GM23338 (cell line): ENCODE measurements at regions not wholly inside any gene's neighbourhood (a gene's known extent, or its start where the extent isn't known, plus 50 kb on each side); places are given as distances from the start of the nearest gene placed in this dataset.

ENCODE experiments used
- ATAC-seq: fragments of 200-7000 bp; cut with Tn5 transposase; 3 replicates; pipeline ENCODE4 v1.9.1; 2020
- DNase-seq: peaks from one replicate; pipeline ENCODE4 v3.0.0-alpha.2; 2015; ENCODE audit warnings: low spot score
- H2AFZ ChIP-seq: fragments of 200-600 bp; sonication (generic); 2 replicates; pipeline ENCODE4 v1.8.0; 2016; ENCODE audit warnings: antibody characterized with exemption, mild to moderate bottlenecking, moderate library complexity
- H3F3A ChIP-seq: fragments of 200-600 bp; sonication (generic); replicated peaks from 2 replicates; pipeline ENCODE4 v1.8.0; 2017; ENCODE audit warnings: antibody characterized with exemption, mixed run types, low read depth
- H3K27ac ChIP-seq: fragments of 200-600 bp; sonication (generic); 2 replicates; pipeline ENCODE4 v1.6.1; 2016; ENCODE audit warnings: low read depth
- H3K27me3 ChIP-seq: fragments of 200-600 bp; sonication (generic); 2 replicates; pipeline ENCODE4 v1.8.0; 2016; ENCODE audit warnings: mild to moderate bottlenecking, mixed run types, moderate library complexity; ENCODE audit not compliant: insufficient read depth
- H3K36me3 ChIP-seq: fragments of 200-600 bp; sonication (generic); 2 replicates; pipeline ENCODE4 v1.8.0; 2016; ENCODE audit warnings: mild to moderate bottlenecking; ENCODE audit not compliant: insufficient read depth
- H3K4me1 ChIP-seq: fragments of 200-600 bp; sonication (generic); 2 replicates; pipeline ENCODE4 v1.8.0; 2016; ENCODE audit warnings: mild to moderate bottlenecking, moderate library complexity; ENCODE audit not compliant: insufficient read depth
- H3K4me2 ChIP-seq: fragments of 200-600 bp; sonication (generic); 2 replicates; pipeline ENCODE4 v1.7.1; 2017; ENCODE audit warnings: mixed run types
- H3K4me3 ChIP-seq: fragments of 200-600 bp; sonication (generic); 2 replicates; pipeline ENCODE4 v1.6.1; 2016; ENCODE audit warnings: mixed run types
- H3K79me2 ChIP-seq: fragments of 200-600 bp; sonication (generic); replicated peaks from 2 replicates; pipeline ENCODE4 v1.8.0; 2017; ENCODE audit warnings: mild to moderate bottlenecking; ENCODE audit not compliant: insufficient read depth
- H3K9me2 ChIP-seq: fragments of 200-600 bp; sonication (generic); 2 replicates; pipeline ENCODE4 v1.8.0; 2017; ENCODE audit not compliant: insufficient read depth
- H4K20me1 ChIP-seq: fragments of 200-600 bp; sonication (generic); replicated peaks from 2 replicates; pipeline ENCODE4 v1.8.0; 2017; ENCODE audit warnings: mild to moderate bottlenecking; ENCODE audit not compliant: insufficient read depth
- H3K27ac Mint-ChIP-seq: 2 replicates; pipeline ENCODE4 v1.8.0; 2020; ENCODE audit warnings: inconsistent platforms, mild to moderate bottlenecking, moderate library complexity, mixed read lengths
- H3K27me3 Mint-ChIP-seq: 3 replicates; pipeline ENCODE4 v1.8.0; 2022; ENCODE audit warnings: low read depth, mild to moderate bottlenecking, moderate library complexity, mixed read lengths, inconsistent platforms; ENCODE audit not compliant: insufficient read depth, poor library complexity
- H3K36me3 Mint-ChIP-seq: 3 replicates; pipeline ENCODE4 v1.8.0; 2021; ENCODE audit warnings: low read depth, mild to moderate bottlenecking, inconsistent platforms, moderate library complexity, mixed read lengths
- H3K4me1 Mint-ChIP-seq: 3 replicates; pipeline ENCODE4 v1.8.0; 2020; ENCODE audit warnings: mild to moderate bottlenecking, inconsistent platforms, mixed read lengths
- H3K4me3 Mint-ChIP-seq: 3 replicates; pipeline ENCODE4 v1.8.0; 2021; ENCODE audit warnings: moderate library complexity, mild to moderate bottlenecking, inconsistent platforms, mixed read lengths
- H3K9me3 Mint-ChIP-seq: 3 replicates; pipeline ENCODE4 v1.8.0; 2020; ENCODE audit warnings: moderate library complexity, mild to moderate bottlenecking, inconsistent platforms, mixed read lengths
- JUNB ChIP-seq: IDR thresholded peaks from one replicate; pipeline ENCODE4 v1.6.1; 2016; ENCODE audit warnings: antibody characterized with exemption; ENCODE audit not compliant: unreplicated experiment
- NANOG ChIP-seq: IDR thresholded peaks from 2 replicates; pipeline ENCODE4 v1.6.1; 2016; ENCODE audit warnings: antibody characterized with exemption, borderline replicate concordance
- POLR2AphosphoS5 ChIP-seq: IDR thresholded peaks from 2 replicates; pipeline ENCODE4 v1.6.1; 2016; ENCODE audit warnings: antibody characterized with exemption, low read depth
- STAT1 ChIP-seq: IDR thresholded peaks from one replicate; pipeline ENCODE4 v1.6.1; 2016; ENCODE audit warnings: antibody characterized with exemption; ENCODE audit not compliant: unreplicated experiment
- ZNF331 ChIP-seq: fragments of 250-450 bp; sonication (Bioruptor Pico); IDR thresholded peaks from 2 replicates; pipeline ENCODE4 v1.5.0; 2020; ENCODE audit warnings: low read depth, mild to moderate bottlenecking, moderate library complexity
- TF ChIP-seq, protein P1 (sequence below): fragments of 250-450 bp; sonication (Bioruptor Pico); IDR thresholded peaks from 2 replicates; pipeline ENCODE4 v1.5.0; 2020; ENCODE audit warnings: mild to moderate bottlenecking, moderate library complexity
- TF ChIP-seq, protein P2 (sequence below), 2 experiments: fragments of 200-600 bp in 1 of 2; sonication (generic) in 1 of 2; conservative IDR thresholded peaks; 2 replicates each; pipeline versions ENCODE4 v1.5.1 to v1.6.1; 2016 to 2017; ENCODE audit warnings: antibody characterized with exemption in 2 of 2, low read depth in 2 of 2, mild to moderate bottlenecking in 2 of 2, moderate library complexity in 1 of 2
- TF ChIP-seq, protein P3 (sequence below): IDR thresholded peaks from 2 replicates; pipeline ENCODE4 v1.6.1; 2016; ENCODE audit warnings: antibody characterized with exemption

DNA sequence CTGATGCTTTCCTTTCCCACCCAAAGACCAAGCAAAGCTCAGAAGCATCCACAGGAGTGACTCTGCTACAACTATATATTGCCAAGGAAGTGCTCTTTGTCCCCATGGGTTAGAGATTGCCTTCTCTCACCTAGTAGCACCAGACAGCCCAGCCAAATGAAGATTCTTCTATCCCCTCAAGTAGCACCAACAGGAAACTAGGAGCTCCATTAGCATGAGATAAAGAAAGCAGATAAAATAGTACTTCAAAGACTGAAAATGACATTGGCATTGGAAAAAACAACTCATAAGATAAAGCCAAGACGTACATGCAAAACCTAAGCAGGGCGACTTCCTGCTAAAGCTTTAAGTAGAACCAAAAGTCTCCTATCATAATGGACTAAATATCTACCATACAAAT lies 871.5 kb downstream of the AMY1C start (continued):
- TF ChIP-seq, protein P1, sequence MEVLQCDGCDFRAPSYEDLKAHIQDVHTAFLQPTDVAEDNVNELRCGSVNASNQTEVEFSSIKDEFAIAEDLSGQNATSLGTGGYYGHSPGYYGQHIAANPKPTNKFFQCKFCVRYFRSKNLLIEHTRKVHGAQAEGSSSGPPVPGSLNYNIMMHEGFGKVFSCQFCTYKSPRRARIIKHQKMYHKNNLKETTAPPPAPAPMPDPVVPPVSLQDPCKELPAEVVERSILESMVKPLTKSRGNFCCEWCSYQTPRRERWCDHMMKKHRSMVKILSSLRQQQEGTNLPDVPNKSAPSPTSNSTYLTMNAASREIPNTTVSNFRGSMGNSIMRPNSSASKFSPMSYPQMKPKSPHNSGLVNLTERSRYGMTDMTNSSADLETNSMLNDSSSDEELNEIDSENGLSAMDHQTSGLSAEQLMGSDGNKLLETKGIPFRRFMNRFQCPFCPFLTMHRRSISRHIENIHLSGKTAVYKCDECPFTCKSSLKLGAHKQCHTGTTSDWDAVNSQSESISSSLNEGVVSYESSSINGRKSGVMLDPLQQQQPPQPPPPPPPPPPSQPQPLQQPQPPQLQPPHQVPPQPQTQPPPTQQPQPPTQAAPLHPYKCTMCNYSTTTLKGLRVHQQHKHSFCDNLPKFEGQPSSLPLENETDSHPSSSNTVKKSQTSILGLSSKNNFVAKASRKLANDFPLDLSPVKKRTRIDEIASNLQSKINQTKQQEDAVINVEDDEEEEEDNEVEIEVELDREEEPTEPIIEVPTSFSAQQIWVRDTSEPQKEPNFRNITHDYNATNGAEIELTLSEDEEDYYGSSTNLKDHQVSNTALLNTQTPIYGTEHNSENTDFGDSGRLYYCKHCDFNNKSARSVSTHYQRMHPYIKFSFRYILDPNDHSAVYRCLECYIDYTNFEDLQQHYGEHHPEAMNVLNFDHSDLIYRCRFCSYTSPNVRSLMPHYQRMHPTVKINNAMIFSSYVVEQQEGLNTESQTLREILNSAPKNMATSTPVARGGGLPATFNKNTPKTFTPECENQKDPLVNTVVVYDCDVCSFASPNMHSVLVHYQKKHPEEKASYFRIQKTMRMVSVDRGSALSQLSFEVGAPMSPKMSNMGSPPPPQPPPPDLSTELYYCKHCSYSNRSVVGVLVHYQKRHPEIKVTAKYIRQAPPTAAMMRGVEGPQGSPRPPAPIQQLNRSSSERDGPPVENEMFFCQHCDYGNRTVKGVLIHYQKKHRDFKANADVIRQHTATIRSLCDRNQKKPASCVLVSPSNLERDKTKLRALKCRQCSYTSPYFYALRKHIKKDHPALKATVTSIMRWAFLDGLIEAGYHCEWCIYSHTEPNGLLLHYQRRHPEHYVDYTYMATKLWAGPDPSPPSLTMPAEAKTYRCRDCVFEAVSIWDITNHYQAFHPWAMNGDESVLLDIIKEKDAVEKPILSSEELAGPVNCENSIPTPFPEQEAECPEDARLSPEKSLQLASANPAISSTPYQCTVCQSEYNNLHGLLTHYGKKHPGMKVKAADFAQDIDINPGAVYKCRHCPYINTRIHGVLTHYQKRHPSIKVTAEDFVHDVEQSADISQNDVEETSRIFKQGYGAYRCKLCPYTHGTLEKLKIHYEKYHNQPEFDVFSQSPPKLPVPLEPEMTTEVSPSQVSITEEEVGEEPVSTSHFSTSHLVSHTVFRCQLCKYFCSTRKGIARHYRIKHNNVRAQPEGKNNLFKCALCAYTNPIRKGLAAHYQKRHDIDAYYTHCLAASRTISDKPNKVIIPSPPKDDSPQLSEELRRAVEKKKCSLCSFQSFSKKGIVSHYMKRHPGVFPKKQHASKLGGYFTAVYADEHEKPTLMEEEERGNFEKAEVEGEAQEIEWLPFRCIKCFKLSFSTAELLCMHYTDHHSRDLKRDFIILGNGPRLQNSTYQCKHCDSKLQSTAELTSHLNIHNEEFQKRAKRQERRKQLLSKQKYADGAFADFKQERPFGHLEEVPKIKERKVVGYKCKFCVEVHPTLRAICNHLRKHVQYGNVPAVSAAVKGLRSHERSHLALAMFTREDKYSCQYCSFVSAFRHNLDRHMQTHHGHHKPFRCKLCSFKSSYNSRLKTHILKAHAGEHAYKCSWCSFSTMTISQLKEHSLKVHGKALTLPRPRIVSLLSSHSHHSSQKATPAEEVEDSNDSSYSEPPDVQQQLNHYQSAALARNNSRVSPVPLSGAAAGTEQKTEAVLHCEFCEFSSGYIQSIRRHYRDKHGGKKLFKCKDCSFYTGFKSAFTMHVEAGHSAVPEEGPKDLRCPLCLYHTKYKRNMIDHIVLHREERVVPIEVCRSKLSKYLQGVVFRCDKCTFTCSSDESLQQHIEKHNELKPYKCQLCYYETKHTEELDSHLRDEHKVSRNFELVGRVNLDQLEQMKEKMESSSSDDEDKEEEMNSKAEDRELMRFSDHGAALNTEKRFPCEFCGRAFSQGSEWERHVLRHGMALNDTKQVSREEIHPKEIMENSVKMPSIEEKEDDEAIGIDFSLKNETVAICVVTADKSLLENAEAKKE (CRISPR knock-in tag) = no peak
- TF ChIP-seq JUNB = no peak
- no peak for TF ChIP-seq NANOG
- TF ChIP-seq, protein P2, sequence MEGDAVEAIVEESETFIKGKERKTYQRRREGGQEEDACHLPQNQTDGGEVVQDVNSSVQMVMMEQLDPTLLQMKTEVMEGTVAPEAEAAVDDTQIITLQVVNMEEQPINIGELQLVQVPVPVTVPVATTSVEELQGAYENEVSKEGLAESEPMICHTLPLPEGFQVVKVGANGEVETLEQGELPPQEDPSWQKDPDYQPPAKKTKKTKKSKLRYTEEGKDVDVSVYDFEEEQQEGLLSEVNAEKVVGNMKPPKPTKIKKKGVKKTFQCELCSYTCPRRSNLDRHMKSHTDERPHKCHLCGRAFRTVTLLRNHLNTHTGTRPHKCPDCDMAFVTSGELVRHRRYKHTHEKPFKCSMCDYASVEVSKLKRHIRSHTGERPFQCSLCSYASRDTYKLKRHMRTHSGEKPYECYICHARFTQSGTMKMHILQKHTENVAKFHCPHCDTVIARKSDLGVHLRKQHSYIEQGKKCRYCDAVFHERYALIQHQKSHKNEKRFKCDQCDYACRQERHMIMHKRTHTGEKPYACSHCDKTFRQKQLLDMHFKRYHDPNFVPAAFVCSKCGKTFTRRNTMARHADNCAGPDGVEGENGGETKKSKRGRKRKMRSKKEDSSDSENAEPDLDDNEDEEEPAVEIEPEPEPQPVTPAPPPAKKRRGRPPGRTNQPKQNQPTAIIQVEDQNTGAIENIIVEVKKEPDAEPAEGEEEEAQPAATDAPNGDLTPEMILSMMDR (conservative IDR thresholded peaks at IDR 0.05; ENCODE audit: low read depth in 2 of 2) = no peak

DNA sequence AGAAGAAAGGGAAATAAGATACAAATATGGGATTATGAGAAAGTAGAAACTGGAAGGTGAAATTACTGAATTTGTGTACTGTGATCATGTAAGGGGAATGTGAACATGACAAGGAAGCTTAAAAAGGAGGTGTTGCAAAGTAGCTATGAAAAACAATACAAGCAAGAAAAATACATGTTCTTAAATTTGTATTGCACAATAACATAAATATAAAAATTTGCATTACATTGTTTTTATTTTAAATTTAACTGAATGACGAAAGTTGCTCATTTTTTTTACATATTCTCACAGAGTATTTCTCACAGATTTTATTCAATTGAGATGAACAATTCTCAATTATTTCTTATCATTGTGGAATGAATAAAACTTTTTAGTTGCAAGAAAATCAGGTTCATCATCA lies 874.8 kb downstream of the AMY1C start:
- no peak overlapping the region for H3K27ac Mint-ChIP-seq
- Histone ChIP-seq H3K36me3 (no peaks in the 10 kb centered on the region), H3K4me2 (no peak overlapping the region), H3K4me1 (no peaks in the 10 kb centered on the region), H4K20me1 (no peaks in the 10 kb centered on the region), H3K9me2 (0 out of 2 replicates have a peak, but pooled peaks cover 6% of the 10 kb centered on the region), H3K79me2 (no peaks in the 10 kb centered on the region), H2AFZ (no peak overlapping the region), H3K27ac (no peak overlapping the region), H3F3A (no peaks in the 10 kb centered on the region), H3K4me3 (no peak overlapping the region), H3K27me3 (no peaks in the 10 kb centered on the region)
- H3K36me3 Mint-ChIP-seq = no peaks in the 10 kb centered on the region
- H3K27me3 Mint-ChIP-seq = peaks cover 2% of the 10 kb centered on the region
- H3K4me3 Mint-ChIP-seq = no peak overlapping the region
- no peaks in the 10 kb centered on the region; the same call in 2 of the 3 replicates for H3K9me3 Mint-ChIP-seq
- no peak for ATAC-seq
- DNase-seq = no peak
- H3K4me1 Mint-ChIP-seq = peaks cover 7% of the 10 kb centered on the region; the same call in 2 of the 3 replicates
- no peak for TF ChIP-seq ZNF331
- no peak for TF ChIP-seq NANOG
- no peak for TF ChIP-seq STAT1
- no peak for TF ChIP-seq POLR2AphosphoS5
- TF ChIP-seq, protein P3, sequence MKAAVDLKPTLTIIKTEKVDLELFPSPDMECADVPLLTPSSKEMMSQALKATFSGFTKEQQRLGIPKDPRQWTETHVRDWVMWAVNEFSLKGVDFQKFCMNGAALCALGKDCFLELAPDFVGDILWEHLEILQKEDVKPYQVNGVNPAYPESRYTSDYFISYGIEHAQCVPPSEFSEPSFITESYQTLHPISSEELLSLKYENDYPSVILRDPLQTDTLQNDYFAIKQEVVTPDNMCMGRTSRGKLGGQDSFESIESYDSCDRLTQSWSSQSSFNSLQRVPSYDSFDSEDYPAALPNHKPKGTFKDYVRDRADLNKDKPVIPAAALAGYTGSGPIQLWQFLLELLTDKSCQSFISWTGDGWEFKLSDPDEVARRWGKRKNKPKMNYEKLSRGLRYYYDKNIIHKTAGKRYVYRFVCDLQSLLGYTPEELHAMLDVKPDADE = no peak
